BJ (cell line): ENCODE measurements at regions not wholly inside any gene's neighbourhood (a gene's known extent, or its start where the extent isn't known, plus 50 kb on each side); places are given as distances from the start of the nearest gene placed in this dataset.

Experiments used
- CTCF ChIA-PET: fragments of 350-600 bp; formaldehyde crosslinking; extraction: SDS; loops from one replicate; lab custom pipeline; 2021; ENCODE audit warnings: antibody characterized with exemption, inconsistent platforms; lab: Yijun Ruan, JAX
- POLR2A ChIA-PET: fragments of 300-600 bp; sonication (Branson Sonifier 250); formaldehyde crosslinking; extraction: SDS; loops from one replicate; lab custom pipeline; 2021; ENCODE audit warnings: antibody characterized with exemption; lab: Charles Lee
- DNase-seq: peaks from one replicate; pipeline ENCODE4 v3.0.0-alpha.2; 2011; ENCODE audit warnings: low read depth
- H3K27me3 ChIP-seq: 2 replicates; pipeline ENCODE4 v1.6.0; 2011; ENCODE audit warnings: low read length; ENCODE audit not compliant: control insufficient read depth, insufficient read depth
- H3K36me3 ChIP-seq: 2 replicates; pipeline ENCODE4 v1.5.1; 2011; ENCODE audit warnings: low read length; ENCODE audit not compliant: control insufficient read depth, insufficient read depth
- H3K4me3 ChIP-seq: 2 replicates; pipeline ENCODE4 v1.5.1; 2011; ENCODE audit warnings: low read depth, mild to moderate bottlenecking, control low read depth, low read length
- TF ChIP-seq, protein P1 (sequence below): IDR thresholded peaks from 2 replicates; pipeline ENCODE4 v1.5.1; 2011; ENCODE audit warnings: low read depth, mild to moderate bottlenecking, control low read depth, inconsistent platforms, low read length, moderate library complexity; ENCODE audit not compliant: insufficient read depth

DNA sequence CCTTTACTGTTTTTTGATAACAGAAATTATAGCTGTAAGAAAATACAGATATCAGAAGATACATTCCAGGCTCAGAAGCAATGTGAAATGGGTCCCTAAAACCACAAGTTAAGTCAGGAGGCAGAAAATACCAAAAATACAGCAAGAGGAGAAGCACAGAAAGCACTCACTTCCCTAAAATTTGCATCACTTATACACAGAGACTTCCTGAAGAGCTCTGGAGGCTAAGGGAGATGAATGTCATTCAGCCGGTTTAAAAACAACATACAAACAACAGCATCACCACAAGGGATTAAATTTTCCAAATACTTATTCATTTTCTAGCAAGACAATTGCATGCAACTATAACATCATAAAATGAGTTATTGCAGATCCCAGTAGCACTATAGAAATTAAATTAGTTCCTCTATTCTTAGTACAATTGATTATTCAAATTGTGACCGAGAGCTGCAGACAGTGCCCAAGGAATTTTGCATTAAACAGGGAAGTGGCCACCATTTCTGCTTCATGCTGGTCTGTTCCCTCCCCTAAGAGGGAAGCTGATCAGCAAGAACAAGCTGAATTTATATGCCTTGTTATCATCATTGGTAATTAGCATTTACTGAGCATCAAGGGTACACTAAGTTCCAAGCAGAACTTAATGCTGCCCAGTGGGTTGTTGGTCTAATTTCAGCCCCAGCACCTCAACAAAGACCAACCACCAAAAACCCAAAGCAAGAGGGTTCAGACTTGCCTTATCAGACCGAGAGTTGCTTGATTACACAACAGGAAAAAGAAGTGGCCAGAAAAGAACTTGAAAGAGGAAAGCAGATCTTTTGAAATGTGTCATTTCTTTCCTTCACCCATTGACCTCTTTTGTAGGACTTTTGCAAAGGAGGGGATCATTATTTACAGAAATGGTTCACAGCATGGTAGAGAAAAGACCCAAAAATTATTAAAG is 140.7 kb downstream of the KCTD12 start:
- no peak for DNase-seq
- H3K27me3 ChIP-seq = no peaks in the 10 kb centered on the region
- TF ChIP-seq, protein P1, sequence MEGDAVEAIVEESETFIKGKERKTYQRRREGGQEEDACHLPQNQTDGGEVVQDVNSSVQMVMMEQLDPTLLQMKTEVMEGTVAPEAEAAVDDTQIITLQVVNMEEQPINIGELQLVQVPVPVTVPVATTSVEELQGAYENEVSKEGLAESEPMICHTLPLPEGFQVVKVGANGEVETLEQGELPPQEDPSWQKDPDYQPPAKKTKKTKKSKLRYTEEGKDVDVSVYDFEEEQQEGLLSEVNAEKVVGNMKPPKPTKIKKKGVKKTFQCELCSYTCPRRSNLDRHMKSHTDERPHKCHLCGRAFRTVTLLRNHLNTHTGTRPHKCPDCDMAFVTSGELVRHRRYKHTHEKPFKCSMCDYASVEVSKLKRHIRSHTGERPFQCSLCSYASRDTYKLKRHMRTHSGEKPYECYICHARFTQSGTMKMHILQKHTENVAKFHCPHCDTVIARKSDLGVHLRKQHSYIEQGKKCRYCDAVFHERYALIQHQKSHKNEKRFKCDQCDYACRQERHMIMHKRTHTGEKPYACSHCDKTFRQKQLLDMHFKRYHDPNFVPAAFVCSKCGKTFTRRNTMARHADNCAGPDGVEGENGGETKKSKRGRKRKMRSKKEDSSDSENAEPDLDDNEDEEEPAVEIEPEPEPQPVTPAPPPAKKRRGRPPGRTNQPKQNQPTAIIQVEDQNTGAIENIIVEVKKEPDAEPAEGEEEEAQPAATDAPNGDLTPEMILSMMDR = no peak
- no peaks in the 10 kb centered on the region for H3K36me3 ChIP-seq
- ChIA-PET CTCF (interaction anchor here (0.9 kb wide), 1 partner anchor 9 kb away, joined by 3 read pairs; no protein-coding TSS in a partner anchor), POLR2A (no interaction called here)
- no peak overlapping the region for H3K4me3 ChIP-seq

GRCh38 chr13:76741624-76742023 is 144.6 kb downstream of the KCTD12 start:
- ChIA-PET POLR2A (no interaction called here), CTCF (no interaction called here)
- DNase-seq = no peak

DNA sequence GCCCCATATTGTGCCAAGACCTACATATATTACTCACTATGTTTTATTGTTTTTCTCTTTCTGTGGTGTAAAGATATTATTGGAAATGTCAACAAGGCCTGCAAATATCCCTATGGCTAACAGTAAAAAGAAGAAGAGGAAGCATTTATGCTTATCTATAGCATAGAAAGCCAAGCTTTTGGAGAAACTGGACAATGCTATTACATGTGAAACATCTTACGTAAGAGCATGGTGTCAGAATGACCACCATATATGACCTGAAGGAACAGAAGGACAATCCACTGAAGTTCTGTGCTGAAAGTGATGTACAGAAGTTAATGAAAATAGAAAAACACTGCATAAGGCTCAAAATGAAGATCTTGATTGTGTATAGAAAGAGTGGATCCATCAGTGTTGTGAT is 145.2 kb downstream of the KCTD12 start:
- Histone ChIP-seq H3K27me3 (no peaks in the 10 kb centered on the region), H3K36me3 (no peaks in the 10 kb centered on the region), H3K4me3 (no peak overlapping the region)
- ChIA-PET POLR2A (no interaction called here), CTCF (no interaction called here)
- no peak for DNase-seq
- TF ChIP-seq, protein P1 = no peak

More at GRCh38 chr13:76741624-76742023, 144.6 kb downstream of the KCTD12 start:
- H3K36me3 ChIP-seq = no peaks in the 10 kb centered on the region
- H3K27me3 ChIP-seq = no peaks in the 10 kb centered on the region
- no peak overlapping the region for H3K4me3 ChIP-seq
- TF ChIP-seq, protein P1 = no peak

DNA sequence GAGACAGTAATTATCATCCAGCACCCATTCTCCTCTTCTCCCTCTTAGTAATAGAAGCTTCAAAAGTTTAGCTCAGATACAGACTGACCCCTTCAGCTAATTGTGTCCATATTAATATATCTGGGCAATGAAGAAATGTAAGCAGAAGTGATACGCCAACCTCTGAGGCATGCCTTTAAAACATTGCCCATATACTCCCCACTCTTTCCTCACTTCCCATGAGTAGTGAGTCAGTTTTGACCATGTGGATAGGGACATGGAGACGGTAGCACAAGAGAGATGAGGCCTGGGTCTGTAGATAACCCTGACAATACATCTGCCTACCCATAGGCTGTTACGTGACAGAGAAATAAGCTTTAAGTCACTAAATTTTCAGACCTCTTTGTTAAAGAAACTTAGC is 147.6 kb downstream of the KCTD12 start:
- Histone ChIP-seq H3K36me3 (no peaks in the 10 kb centered on the region), H3K27me3 (no peaks in the 10 kb centered on the region), H3K4me3 (no peak overlapping the region)
- DNase-seq = no peak
- TF ChIP-seq, protein P1 = no peak
- CTCF ChIA-PET = interaction anchor here (0.6 to 1.1 kb wide), 2 partner anchors 23 to 44 kb away, joined by 3 to 4 read pairs; no protein-coding TSS in a partner anchor
- POLR2A ChIA-PET = no interaction called here

- TF ChIP-seq, protein P1 = no peak
- ChIA-PET CTCF (interaction anchor here (0.6 kb wide), 1 partner anchor 27 kb away, joined by 3 read pairs; no protein-coding TSS in a partner anchor), POLR2A (no interaction called here)
- no peaks in the 10 kb centered on the region for H3K36me3 ChIP-seq
- H3K27me3 ChIP-seq = no peaks in the 10 kb centered on the region
- DNase-seq = no peak
- H3K4me3 ChIP-seq = no peak overlapping the region
Observed at GRCh38 chr13:76737526-76737925, 148.7 kb downstream of the KCTD12 start.
